Type B pancreatic cell (in vitro differentiated cells): ENCODE measurements at regions not wholly inside any gene's neighbourhood (a gene's known extent, or its start where the extent isn't known, plus 50 kb on each side); places are given as distances from the start of the nearest gene placed in this dataset.
A peak's percentile ranks its signal among the peaks of the same experiment; 100 is the strongest.

ENCODE experiments used
- DNase-seq: peaks from one replicate; pipeline ENCODE4 v3.0.0; 2021; ENCODE audit warnings: mixed read lengths; ENCODE audit not compliant: unreplicated experiment; ENCODE audit errors: extremely low spot score
- H3K27ac Mint-ChIP-seq: 2 replicates; pipeline ENCODE4 v1.8.0; 2021; ENCODE audit warnings: mild to moderate bottlenecking, mixed read lengths
- H3K27me3 Mint-ChIP-seq: 2 replicates; pipeline ENCODE4 v1.8.0; 2021; ENCODE audit warnings: mixed read lengths
- H3K36me3 Mint-ChIP-seq: 2 replicates; pipeline ENCODE4 v1.8.0; 2021; ENCODE audit warnings: mixed read lengths
- H3K4me1 Mint-ChIP-seq: one replicate; pipeline ENCODE4 v1.8.0; 2021; ENCODE audit warnings: mixed read lengths; ENCODE audit not compliant: unreplicated experiment
- H3K4me3 Mint-ChIP-seq: 2 replicates; pipeline ENCODE4 v1.8.0; 2021; ENCODE audit warnings: mild to moderate bottlenecking, mixed read lengths
- H3K9me3 Mint-ChIP-seq: 2 replicates; pipeline ENCODE4 v1.8.0; 2021; ENCODE audit warnings: mixed read lengths
- TF ChIP-seq, protein P1 (sequence below): fragments of 200-600 bp; sonication (generic); conservative IDR thresholded peaks from 2 replicates; pipeline ENCODE4 v1.5.0; 2021; ENCODE audit warnings: antibody characterized with exemption, mild to moderate bottlenecking

DNA sequence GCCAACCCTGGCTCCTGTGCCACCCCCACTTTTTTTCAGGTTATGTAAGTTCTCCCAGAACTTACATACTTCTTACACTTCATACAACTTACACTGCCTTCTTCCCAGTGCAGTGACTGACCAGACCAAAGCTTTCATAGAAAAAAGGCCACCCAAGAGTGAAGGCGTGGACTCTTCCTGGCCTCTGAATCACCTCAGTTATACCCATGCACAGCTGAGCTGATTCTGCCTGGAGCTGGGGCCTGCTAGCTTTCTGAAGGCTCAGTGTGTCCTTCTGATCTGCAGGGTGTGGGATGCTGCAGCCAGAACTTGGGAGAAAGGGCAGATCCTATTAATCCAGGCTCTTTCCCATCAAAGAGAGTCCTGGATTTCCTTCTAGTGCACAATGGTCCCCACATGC, 216.1 kb downstream of the TTC32 start:
- Mint-ChIP-seq H3K36me3 (no peaks in the 10 kb centered on the region), H3K4me3 (no peak overlapping the region), H3K4me1 (no peaks in the 10 kb centered on the region), H3K9me3 (no peaks in the 10 kb centered on the region), H3K27ac (no peak overlapping the region), H3K27me3 (peaks cover 2% of the 10 kb centered on the region)
- peak; percentile 18 for DNase-seq
- TF ChIP-seq, protein P1, sequence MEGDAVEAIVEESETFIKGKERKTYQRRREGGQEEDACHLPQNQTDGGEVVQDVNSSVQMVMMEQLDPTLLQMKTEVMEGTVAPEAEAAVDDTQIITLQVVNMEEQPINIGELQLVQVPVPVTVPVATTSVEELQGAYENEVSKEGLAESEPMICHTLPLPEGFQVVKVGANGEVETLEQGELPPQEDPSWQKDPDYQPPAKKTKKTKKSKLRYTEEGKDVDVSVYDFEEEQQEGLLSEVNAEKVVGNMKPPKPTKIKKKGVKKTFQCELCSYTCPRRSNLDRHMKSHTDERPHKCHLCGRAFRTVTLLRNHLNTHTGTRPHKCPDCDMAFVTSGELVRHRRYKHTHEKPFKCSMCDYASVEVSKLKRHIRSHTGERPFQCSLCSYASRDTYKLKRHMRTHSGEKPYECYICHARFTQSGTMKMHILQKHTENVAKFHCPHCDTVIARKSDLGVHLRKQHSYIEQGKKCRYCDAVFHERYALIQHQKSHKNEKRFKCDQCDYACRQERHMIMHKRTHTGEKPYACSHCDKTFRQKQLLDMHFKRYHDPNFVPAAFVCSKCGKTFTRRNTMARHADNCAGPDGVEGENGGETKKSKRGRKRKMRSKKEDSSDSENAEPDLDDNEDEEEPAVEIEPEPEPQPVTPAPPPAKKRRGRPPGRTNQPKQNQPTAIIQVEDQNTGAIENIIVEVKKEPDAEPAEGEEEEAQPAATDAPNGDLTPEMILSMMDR = no peak

DNA sequence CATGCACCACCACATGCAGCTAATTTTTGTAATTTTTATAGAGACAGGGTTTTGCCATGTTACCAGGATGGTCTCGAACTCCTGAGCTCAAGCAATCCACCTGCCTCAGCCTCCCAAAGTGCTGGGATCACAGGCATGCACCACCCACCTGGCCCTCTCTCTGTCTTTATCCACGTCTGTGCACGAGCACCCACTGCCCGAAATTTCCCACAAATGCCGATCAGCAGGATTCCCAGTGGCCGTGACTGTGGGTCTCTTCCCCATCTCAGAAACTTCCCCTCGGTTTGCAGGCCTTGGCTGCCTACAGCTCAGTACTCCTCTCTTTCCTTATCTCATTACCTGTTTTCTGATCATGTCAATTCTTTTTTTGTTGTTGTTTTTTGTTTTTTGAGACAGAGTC, 217.3 kb downstream of the TTC32 start:
- Mint-ChIP-seq H3K9me3 (no peaks in the 10 kb centered on the region), H3K4me1 (no peaks in the 10 kb centered on the region), H3K4me3 (no peak overlapping the region), H3K27ac (no peak overlapping the region), H3K36me3 (no peaks in the 10 kb centered on the region), H3K27me3 (no peaks in the 10 kb centered on the region)
- TF ChIP-seq, protein P1 = no peak
- DNase-seq = no peak

DNA sequence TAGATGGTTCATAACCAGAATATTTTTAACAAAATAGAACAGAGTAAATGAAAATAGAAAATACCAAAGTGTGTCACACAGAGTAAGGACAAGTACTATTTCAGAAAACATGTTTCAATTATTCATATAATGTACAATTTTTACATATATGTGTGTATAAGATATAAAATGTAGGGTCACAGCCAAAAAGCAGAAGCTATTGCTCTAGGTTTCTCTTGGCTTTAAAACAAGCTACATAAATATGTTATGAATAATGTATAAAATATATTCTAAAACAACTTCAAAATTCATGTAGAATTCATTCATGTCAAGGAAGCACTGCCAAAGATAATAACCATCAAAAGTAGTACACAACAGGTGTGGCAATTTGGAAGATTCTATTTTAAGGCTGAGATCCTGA, 218.2 kb downstream of the TTC32 start:
- Mint-ChIP-seq H3K4me3 (no peak overlapping the region), H3K4me1 (no peaks in the 10 kb centered on the region), H3K9me3 (no peaks in the 10 kb centered on the region), H3K36me3 (no peaks in the 10 kb centered on the region), H3K27me3 (no peaks in the 10 kb centered on the region), H3K27ac (no peak overlapping the region)
- TF ChIP-seq, protein P1 = no peak
- DNase-seq = no peak

DNA sequence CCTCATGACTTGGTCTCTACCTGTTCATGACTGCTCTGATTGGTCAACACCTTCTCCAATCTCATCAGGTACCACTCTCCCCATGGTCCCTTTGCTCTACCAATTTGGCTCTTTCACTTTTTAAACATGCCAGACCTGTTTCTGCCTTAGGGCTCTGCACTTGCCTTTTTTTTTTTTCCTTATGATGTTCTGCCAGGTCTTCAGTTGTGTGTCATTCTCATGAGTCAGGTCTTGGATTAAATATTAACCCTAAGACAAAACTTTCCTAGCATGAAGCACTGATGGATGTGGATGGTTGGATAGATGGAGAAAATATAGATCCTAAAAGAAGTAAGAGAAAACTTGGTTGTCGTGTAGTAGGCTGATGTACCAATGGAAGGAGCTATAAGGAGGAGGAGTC, 219.3 kb downstream of the TTC32 start:
- DNase-seq = no peak
- Mint-ChIP-seq H3K4me3 (no peak overlapping the region), H3K27ac (no peak overlapping the region), H3K27me3 (peaks cover 4% of the 10 kb centered on the region), H3K4me1 (no peaks in the 10 kb centered on the region), H3K36me3 (no peaks in the 10 kb centered on the region), H3K9me3 (no peaks in the 10 kb centered on the region)
- TF ChIP-seq, protein P1 = no peak

DNA sequence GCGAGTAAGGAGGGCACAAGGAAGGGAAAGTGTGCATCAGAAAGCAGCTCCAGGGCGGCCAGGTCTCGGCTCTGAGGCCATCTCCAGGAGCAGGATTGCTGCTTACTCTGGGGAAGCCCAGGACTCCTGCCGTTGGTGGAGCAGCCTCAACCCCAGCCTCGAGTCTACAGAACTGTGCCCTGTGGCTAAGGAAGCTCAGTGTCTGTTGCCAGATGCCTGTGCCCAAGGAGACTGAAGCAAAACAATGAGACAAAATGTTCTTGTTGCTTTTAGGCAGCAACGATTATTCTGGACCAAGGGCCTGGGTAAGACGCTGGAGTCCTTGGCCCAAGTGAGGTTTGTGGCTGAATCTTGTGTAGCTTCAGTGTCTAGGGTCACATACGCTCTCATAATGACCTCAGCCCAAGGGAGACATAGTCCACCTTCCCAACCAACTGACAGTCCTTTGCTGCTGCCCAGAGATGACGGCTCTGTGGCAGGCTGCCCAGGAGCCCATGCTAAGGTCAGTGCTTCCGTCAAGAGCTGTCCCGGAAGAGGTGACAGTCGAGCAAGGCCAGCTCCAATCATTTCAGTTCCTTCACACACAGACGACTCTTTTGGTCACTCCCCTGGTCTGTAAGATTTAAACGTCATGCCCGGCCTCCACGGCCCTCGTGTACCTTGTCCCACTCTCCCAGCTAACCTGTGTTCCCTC, 223.8 kb downstream of the TTC32 start:
- H3K27ac Mint-ChIP-seq = no peak overlapping the region
- no peak overlapping the region for H3K4me3 Mint-ChIP-seq
- no peak for DNase-seq
- TF ChIP-seq, protein P1 = no peak
- H3K9me3 Mint-ChIP-seq = no peaks in the 10 kb centered on the region
- H3K27me3 Mint-ChIP-seq = peaks cover 20% of the 10 kb centered on the region
- H3K4me1 Mint-ChIP-seq = peaks cover 24% of the 10 kb centered on the region
- no peaks in the 10 kb centered on the region for H3K36me3 Mint-ChIP-seq
